ENCODE measurements at regions not wholly inside any gene's neighbourhood (a gene's known extent, or its start where the extent isn't known, plus 50 kb on each side); places are given as distances from the start of the nearest gene placed in this dataset.

GRCh38 chr12:34188974-34189373 lies 166.7 kb downstream of the ALG10 start:
- no peak overlapping the region for H3K4me3 ChIP-seq (ENCODE audit: low read depth, low read length)
- no peak for TF ChIP-seq CTCF (IDR thresholded peaks at IDR 0.05; ENCODE audit: low read depth, low read length)

DNA sequence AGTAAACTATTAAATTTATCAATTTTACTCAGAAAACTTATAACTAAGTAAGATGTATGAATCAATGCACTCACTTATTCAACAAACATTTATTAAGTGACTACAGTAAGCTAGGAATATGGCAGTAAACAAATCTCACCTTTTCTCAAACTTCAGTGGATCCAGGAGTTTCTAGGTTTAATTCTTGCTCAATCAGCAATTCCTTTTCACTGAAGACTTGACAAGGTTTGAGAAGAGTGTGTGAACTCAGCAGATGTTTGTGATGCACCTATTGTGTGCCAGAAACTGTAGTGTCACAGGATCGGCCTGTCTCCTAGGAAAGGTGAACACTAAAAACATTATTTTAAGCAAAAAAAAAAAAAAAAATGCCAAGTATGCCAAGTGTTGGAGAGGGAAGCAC lies 167.8 kb downstream of the ALG10 start:
- no peak overlapping the region for H3K4me3 ChIP-seq (ENCODE audit: low read depth, low read length)
- no peak for TF ChIP-seq CTCF (IDR thresholded peaks at IDR 0.05; ENCODE audit: low read depth, low read length)

DNA sequence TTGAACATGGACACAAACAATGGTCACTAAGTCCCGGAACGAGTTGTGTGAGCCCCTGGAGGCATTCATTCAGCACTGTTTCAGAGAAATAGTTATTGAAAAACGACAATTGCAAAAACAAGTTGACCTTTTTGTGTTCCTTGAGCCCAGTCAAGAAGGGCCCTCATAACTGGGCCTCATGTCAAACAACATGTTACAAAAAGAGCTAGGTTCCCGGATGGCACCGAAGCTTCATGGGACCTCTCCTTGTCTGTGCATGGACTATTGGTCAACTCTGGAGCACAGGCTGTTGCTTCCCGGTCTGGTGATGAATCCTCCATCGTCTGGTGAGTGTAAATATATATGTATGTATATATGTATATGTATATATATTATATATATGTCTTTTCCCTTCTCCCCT lies 176.6 kb downstream of the ALG10 start:
- TF ChIP-seq CTCF (IDR thresholded peaks at IDR 0.05; ENCODE audit: low read depth, low read length): no peak
- no peak overlapping the region for H3K4me3 ChIP-seq (ENCODE audit: low read depth, low read length)

DNA sequence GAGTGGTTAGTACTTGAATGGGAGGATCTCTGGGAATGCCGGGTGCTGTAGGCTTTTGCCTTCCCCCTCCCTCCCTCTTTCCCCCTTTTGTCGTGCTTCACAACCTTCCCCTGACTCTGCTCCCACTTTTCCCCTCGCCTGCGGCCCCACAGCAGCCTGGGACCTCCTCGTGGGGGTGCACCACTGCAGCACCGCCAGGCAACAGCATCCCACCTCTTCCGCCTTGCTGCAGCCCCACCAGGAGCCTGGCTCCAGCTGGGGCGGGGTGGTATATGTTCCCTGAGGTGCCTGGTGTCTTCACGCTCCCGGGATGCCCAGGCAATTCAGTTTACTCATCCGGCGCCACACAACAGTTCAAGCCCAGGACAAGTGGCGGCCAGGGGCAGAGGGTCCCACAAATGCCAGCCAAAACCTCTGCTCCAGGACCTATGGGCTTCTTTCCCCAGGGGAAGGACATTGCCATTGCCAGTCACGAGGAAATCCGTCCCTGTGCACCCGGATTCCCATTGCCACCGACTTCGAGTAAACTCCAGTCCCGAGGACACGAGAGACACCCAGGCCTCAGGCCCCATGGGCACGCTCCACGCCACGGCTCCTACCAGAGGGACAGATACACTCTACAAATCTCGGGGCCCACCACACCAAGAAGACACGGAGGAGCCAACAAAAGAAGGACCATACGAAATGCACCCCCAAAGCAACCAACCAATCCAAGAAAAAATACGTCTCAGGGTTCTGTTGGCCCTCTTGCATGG lies 181.7 kb downstream of the ALG10 start:
- H3K4me3 ChIP-seq (ENCODE audit: low read depth, low read length): no peak overlapping the region
- no peak for TF ChIP-seq CTCF (IDR thresholded peaks at IDR 0.05; ENCODE audit: low read depth, low read length)

GRCh38 chr12:34204830-34205285 lies 182.6 kb downstream of the ALG10 start:
- no peak overlapping the region for H3K4me3 ChIP-seq (ENCODE audit: low read depth, low read length)
- TF ChIP-seq CTCF (IDR thresholded peaks at IDR 0.05; ENCODE audit: low read depth, low read length): no peak

GRCh38 chr12:34205401-34205800 lies 183.1 kb downstream of the ALG10 start:
- H3K4me3 ChIP-seq (ENCODE audit: low read depth, low read length): no peak overlapping the region
- no peak for TF ChIP-seq CTCF (IDR thresholded peaks at IDR 0.05; ENCODE audit: low read depth, low read length)

GRCh38 chr12:34206061-34206785 lies 183.9 kb downstream of the ALG10 start:
- no peak overlapping the region for H3K4me3 ChIP-seq (ENCODE audit: low read depth, low read length)
- TF ChIP-seq CTCF (IDR thresholded peaks at IDR 0.05; ENCODE audit: low read depth, low read length): no peak
